ENCODE measurements at regions not wholly inside any gene's neighbourhood (a gene's known extent, or its start where the extent isn't known, plus 50 kb on each side); places are given as distances from the start of the nearest gene placed in this dataset.

DNA sequence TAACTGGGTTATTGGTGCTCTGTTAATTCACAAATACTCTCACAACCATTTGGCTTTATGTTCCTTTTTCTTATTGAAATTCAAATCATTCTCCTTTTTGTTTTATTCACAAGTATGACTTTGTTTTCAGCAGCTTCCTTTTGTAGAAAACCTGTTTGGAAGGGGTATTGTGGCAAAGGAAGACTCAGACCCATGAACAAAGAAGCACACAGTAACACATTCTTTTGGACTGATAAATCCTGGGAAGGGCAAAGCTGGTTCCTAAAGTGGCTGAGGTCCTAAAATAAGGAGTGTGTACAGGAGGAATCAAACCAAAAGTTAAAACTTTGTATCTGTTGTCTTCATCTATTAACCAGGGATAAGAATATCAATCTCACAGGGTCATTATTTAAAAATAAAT, 374.7 kb upstream of the FIGN start:
- TF ChIP-seq RAD21 (IDR thresholded peaks at IDR 0.05; ENCODE audit: low read depth) (no peak), EGR1 (IDR thresholded peaks at IDR 0.05) (no peak), TEAD4 (IDR thresholded peaks at IDR 0.05) (no peak), TAF1 (IDR thresholded peaks at IDR 0.05; ENCODE audit: low read depth) (no peak), ZBTB7A (IDR thresholded peaks at IDR 0.05; ENCODE audit: low read depth) (no peak), EP300 (IDR thresholded peaks at IDR 0.05; ENCODE audit: borderline replicate concordance) (no peak), FOXM1 (IDR thresholded peaks at IDR 0.05; ENCODE audit: borderline replicate concordance, low read depth) (no peak), CEBPB (IDR thresholded peaks at IDR 0.05) (no peak), NFIC (IDR thresholded peaks at IDR 0.05) (no peak), CREB1 (IDR thresholded peaks at IDR 0.05; ENCODE audit: low read depth) (no peak), TCF12 (IDR thresholded peaks at IDR 0.05; ENCODE audit: low read depth) (no peak), YY1 (IDR thresholded peaks at IDR 0.05; ENCODE audit: low read depth) (no peak)
- TF ChIP-seq, protein P1, sequence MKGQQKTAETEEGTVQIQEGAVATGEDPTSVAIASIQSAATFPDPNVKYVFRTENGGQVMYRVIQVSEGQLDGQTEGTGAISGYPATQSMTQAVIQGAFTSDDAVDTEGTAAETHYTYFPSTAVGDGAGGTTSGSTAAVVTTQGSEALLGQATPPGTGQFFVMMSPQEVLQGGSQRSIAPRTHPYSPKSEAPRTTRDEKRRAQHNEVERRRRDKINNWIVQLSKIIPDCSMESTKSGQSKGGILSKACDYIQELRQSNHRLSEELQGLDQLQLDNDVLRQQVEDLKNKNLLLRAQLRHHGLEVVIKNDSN (IDR thresholded peaks at IDR 0.05): no peak
- TF ChIP-seq, protein P2, sequence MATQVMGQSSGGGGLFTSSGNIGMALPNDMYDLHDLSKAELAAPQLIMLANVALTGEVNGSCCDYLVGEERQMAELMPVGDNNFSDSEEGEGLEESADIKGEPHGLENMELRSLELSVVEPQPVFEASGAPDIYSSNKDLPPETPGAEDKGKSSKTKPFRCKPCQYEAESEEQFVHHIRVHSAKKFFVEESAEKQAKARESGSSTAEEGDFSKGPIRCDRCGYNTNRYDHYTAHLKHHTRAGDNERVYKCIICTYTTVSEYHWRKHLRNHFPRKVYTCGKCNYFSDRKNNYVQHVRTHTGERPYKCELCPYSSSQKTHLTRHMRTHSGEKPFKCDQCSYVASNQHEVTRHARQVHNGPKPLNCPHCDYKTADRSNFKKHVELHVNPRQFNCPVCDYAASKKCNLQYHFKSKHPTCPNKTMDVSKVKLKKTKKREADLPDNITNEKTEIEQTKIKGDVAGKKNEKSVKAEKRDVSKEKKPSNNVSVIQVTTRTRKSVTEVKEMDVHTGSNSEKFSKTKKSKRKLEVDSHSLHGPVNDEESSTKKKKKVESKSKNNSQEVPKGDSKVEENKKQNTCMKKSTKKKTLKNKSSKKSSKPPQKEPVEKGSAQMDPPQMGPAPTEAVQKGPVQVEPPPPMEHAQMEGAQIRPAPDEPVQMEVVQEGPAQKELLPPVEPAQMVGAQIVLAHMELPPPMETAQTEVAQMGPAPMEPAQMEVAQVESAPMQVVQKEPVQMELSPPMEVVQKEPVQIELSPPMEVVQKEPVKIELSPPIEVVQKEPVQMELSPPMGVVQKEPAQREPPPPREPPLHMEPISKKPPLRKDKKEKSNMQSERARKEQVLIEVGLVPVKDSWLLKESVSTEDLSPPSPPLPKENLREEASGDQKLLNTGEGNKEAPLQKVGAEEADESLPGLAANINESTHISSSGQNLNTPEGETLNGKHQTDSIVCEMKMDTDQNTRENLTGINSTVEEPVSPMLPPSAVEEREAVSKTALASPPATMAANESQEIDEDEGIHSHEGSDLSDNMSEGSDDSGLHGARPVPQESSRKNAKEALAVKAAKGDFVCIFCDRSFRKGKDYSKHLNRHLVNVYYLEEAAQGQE (IDR thresholded peaks at IDR 0.05; ENCODE audit: low read depth): no peak
- TF ChIP-seq, protein P3, sequence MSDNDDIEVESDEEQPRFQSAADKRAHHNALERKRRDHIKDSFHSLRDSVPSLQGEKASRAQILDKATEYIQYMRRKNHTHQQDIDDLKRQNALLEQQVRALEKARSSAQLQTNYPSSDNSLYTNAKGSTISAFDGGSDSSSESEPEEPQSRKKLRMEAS (IDR thresholded peaks at IDR 0.05): no peak

DNA sequence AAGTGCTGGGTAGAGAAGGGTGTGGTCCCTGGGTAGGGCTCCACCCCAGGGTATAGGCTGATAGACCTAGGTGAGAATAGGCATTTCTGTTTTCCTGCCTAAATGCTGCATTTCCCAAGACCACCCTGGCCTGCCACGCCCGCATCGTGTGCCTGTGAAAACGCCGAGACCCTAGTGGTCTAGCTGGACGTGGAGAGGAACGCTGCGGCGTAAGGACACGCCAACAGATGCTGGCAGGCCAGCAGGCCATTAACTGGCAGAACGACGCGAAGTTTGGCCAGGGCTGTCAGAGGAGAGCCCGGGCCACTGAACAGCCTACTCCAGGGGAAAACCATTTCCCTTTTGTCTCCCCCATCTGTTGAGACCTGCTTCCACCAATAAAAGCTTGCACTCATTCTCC, 373.2 kb upstream of the FIGN start:
- TF ChIP-seq FOXM1 (IDR thresholded peaks at IDR 0.05; ENCODE audit: borderline replicate concordance, low read depth): no peak
- no peak for TF ChIP-seq TEAD4 (IDR thresholded peaks at IDR 0.05)
- TF ChIP-seq ZBTB7A (IDR thresholded peaks at IDR 0.05; ENCODE audit: low read depth): no peak
- TF ChIP-seq EGR1 (IDR thresholded peaks at IDR 0.05): no peak
- TF ChIP-seq, protein P3 (IDR thresholded peaks at IDR 0.05): no peak
- TF ChIP-seq, protein P2 (IDR thresholded peaks at IDR 0.05; ENCODE audit: low read depth): no peak
- no peak for TF ChIP-seq RAD21 (IDR thresholded peaks at IDR 0.05; ENCODE audit: low read depth)
- TF ChIP-seq TAF1 (IDR thresholded peaks at IDR 0.05; ENCODE audit: low read depth): no peak

DNA sequence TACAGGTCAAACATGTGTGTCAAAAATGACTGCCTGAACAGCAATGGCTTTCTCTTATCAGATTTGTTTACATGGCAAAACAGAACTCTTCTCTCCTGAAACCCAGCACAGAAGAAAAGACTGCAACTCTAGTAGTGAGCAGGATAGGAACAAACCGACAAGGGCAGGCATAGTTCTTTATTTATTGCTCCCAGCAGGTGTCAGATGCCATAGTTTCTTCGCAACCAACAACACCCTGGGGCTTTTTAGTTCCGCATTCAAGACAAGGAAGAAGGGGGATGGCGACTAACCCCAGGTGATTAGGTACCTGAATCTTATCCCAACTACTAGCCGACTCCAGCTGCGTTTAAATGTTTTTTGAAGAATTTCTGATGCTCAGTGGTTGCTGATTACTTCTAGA, 367.5 kb upstream of the FIGN start:
- TF ChIP-seq TCF12 (IDR thresholded peaks at IDR 0.05; ENCODE audit: low read depth) (no peak), CREB1 (IDR thresholded peaks at IDR 0.05; ENCODE audit: low read depth) (no peak), FOXM1 (IDR thresholded peaks at IDR 0.05; ENCODE audit: borderline replicate concordance, low read depth) (no peak), NFIC (IDR thresholded peaks at IDR 0.05) (no peak), YY1 (IDR thresholded peaks at IDR 0.05; ENCODE audit: low read depth) (no peak), TAF1 (IDR thresholded peaks at IDR 0.05; ENCODE audit: low read depth) (no peak), EGR1 (IDR thresholded peaks at IDR 0.05) (no peak), RAD21 (IDR thresholded peaks at IDR 0.05; ENCODE audit: low read depth) (no peak), ZBTB7A (IDR thresholded peaks at IDR 0.05; ENCODE audit: low read depth) (no peak), EP300 (IDR thresholded peaks at IDR 0.05; ENCODE audit: borderline replicate concordance) (no peak), TEAD4 (IDR thresholded peaks at IDR 0.05) (no peak), CEBPB (IDR thresholded peaks at IDR 0.05) (no peak)
- TF ChIP-seq, protein P2 (IDR thresholded peaks at IDR 0.05; ENCODE audit: low read depth): no peak
- TF ChIP-seq, protein P3 (IDR thresholded peaks at IDR 0.05): no peak
- TF ChIP-seq, protein P1 (IDR thresholded peaks at IDR 0.05): no peak

DNA sequence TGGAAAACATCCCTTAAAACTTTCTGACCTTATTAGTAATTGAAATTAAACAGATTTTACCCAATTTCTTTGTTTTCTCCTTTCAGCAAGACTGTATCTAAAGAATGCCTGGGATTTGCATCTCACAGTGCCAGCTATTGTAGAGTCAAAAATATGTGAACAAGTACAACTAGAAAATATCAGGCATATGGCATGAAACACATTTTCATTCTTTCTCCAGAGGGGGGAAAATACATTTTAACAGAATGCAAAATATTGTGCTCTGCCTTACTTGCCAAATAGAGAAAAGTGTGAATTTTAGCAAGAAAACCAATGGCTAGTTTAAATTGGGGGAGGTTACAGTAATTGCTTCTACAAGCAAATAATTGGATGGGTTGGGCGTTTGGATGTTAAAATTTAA, 366.6 kb upstream of the FIGN start:
- TF ChIP-seq EP300 (IDR thresholded peaks at IDR 0.05; ENCODE audit: borderline replicate concordance) (no peak), RAD21 (IDR thresholded peaks at IDR 0.05; ENCODE audit: low read depth) (no peak), TEAD4 (IDR thresholded peaks at IDR 0.05) (no peak), TCF12 (IDR thresholded peaks at IDR 0.05; ENCODE audit: low read depth) (no peak), CEBPB (IDR thresholded peaks at IDR 0.05) (no peak), YY1 (IDR thresholded peaks at IDR 0.05; ENCODE audit: low read depth) (no peak), CREB1 (IDR thresholded peaks at IDR 0.05; ENCODE audit: low read depth) (no peak), EGR1 (IDR thresholded peaks at IDR 0.05) (no peak), NFIC (IDR thresholded peaks at IDR 0.05) (no peak), TAF1 (IDR thresholded peaks at IDR 0.05; ENCODE audit: low read depth) (no peak), FOXM1 (IDR thresholded peaks at IDR 0.05; ENCODE audit: borderline replicate concordance, low read depth) (no peak), ZBTB7A (IDR thresholded peaks at IDR 0.05; ENCODE audit: low read depth) (no peak)
- TF ChIP-seq, protein P3 (IDR thresholded peaks at IDR 0.05): no peak
- TF ChIP-seq, protein P1 (IDR thresholded peaks at IDR 0.05): no peak
- TF ChIP-seq, protein P2 (IDR thresholded peaks at IDR 0.05; ENCODE audit: low read depth): no peak

All from Ishikawa (cell line).